Esophagus squamous epithelium (tissue), 5 donors: ENCODE measurements at regions not wholly inside any gene's neighbourhood (a gene's known extent, or its start where the extent isn't known, plus 50 kb on each side); places are given as distances from the start of the nearest gene placed in this dataset.
A peak's percentile ranks its signal among the peaks of the same experiment; 100 is the strongest.

ENCODE experiments used
- DNase-seq: peaks from one replicate; lab custom pipeline; 2025; lab: John Stamatoyannopoulos, UW
- H3K27ac ChIP-seq, 4 donors: fragments of 200-600 bp; sonication (generic); one replicate each; pipeline ENCODE4 v1.5.1; 2016 to 2019; ENCODE audit warnings: mild to moderate bottlenecking in 1 of 4
- H3K27me3 ChIP-seq, 4 donors: fragments of 200-600 bp; sonication (generic); 1 replicate in 3 of 4; 2 replicates in 1 of 4; pipeline versions ENCODE4 v1.5.1 to v1.6.0; 2017 to 2021; ENCODE audit warnings: antibody characterized with exemption in 1 of 4
- H3K36me3 ChIP-seq, 3 donors: fragments of 200-600 bp; sonication (generic); one replicate each; pipeline ENCODE4 v1.5.1; 2016 to 2019
- H3K4me1 ChIP-seq, 3 donors: fragments of 200-600 bp; sonication (generic); one replicate each; pipeline ENCODE4 v1.5.1; 2017 to 2019
- H3K4me3 ChIP-seq, 4 donors: fragments of 200-600 bp; sonication (generic); 1 replicate in 3 of 4; 2 replicates in 1 of 4; pipeline ENCODE4 v1.5.1; 2016 to 2019; ENCODE audit warnings: mild to moderate bottlenecking in 2 of 4, moderate library complexity in 1 of 4
- H3K9me3 ChIP-seq, 3 donors: fragments of 200-600 bp; sonication (generic); one replicate each; pipeline ENCODE4 v1.5.1; 2016 to 2019
- CTCF ChIP-seq, 6 experiments: fragments of 450-650 bp in 4 of 6; fragments of 200-600 bp in 2 of 6; sonication (generic) in 2 of 6; IDR thresholded peaks; one replicate each; pipeline ENCODE4 v1.5.1; 2016 to 2019; ENCODE audit warnings: antibody characterized with exemption in 6 of 6, mild to moderate bottlenecking in 4 of 6, moderate library complexity in 4 of 6
- POLR2A ChIP-seq, 4 donors: fragments of 450-650 bp; IDR thresholded peaks; one replicate each; pipeline ENCODE4 v1.6.1; 2017; ENCODE audit warnings: antibody characterized with exemption in 4 of 4, mild to moderate bottlenecking in 4 of 4, moderate library complexity in 3 of 4
- WGBS, 2 donors: methylation state at CpG; one replicate each; pipeline ENCODE4 v1.1.5; 2018; 5-methylcytosine and 5-hydroxymethylcytosine counted together
- intact Hi-C: fragments of 100-400 bp; cut with DNase I; formaldehyde crosslinking; loops from one replicate; pipeline ENCODE4 v1.15.0; 2022
- donor health status: DM: yes; HTN: yes; CAD: no.

DNA sequence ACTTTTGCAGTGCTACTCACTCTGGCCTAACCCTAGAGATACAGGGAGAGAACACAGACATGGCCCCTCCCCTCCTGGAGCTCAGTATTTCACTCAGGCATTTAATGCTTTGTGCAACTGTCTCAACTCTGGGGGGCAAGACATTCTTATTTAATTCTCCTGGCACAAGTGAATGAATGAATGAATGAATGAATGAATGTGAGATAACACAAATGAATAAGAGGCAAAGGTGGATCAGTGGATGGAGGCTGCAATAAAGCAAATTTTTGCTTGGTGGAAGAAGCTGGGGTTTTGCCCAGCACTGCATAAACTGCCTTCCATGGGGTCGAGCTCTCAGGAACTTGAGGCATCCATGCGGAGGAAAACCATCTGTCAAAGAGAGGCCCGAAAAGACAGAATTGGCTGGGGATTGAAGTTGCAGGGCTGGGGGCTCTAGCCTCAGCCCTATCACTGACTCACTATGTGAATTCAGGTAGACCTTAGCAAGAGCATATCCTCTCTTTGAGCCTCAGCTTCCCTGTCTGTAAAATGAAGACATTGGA lies 441.4 kb upstream of the ZMIZ1 start:
- H3K36me3 ChIP-seq = no peaks in the 10 kb centered on the region
- intact Hi-C loops = no loop called here
- H3K4me3 ChIP-seq = no peak overlapping the region
- WGBS, 2 donors = 86 to 90% methylated on average over 3 of the region's 3 CpGs
- no peaks in the 10 kb centered on the region for H3K9me3 ChIP-seq
- H3K4me1 ChIP-seq = peaks cover 6 to 25% (median 8%) of the 10 kb centered on the region in 3 donors
- no peaks in the 10 kb centered on the region for H3K27me3 ChIP-seq
- no peak for TF ChIP-seq CTCF (IDR thresholded peaks at IDR 0.05)
- no peak for TF ChIP-seq POLR2A (IDR thresholded peaks at IDR 0.05)
- no peak overlapping the region for H3K27ac ChIP-seq
- no peak for DNase-seq

- DNase-seq = no peak
- H3K36me3 ChIP-seq = no peaks in the 10 kb centered on the region
- H3K27ac ChIP-seq = no peak overlapping the region
- intact Hi-C loops = no loop called here
- 81 to 90% methylated on average over 8 of the region's 8 CpGs for whole genome bisulfite sequencing, 2 donors
- no peaks in the 10 kb centered on the region for H3K27me3 ChIP-seq
- peaks cover 6 to 12% (median 8%) of the 10 kb centered on the region in 3 donors for H3K4me1 ChIP-seq
- no peak for TF ChIP-seq CTCF (IDR thresholded peaks at IDR 0.05)
- no peak for TF ChIP-seq POLR2A (IDR thresholded peaks at IDR 0.05)
- no peak overlapping the region for H3K4me3 ChIP-seq
- H3K9me3 ChIP-seq = no peaks in the 10 kb centered on the region
These were observed 439.8 kb upstream of the ZMIZ1 start for GRCh38 chr10:78628976-78629375.

DNA sequence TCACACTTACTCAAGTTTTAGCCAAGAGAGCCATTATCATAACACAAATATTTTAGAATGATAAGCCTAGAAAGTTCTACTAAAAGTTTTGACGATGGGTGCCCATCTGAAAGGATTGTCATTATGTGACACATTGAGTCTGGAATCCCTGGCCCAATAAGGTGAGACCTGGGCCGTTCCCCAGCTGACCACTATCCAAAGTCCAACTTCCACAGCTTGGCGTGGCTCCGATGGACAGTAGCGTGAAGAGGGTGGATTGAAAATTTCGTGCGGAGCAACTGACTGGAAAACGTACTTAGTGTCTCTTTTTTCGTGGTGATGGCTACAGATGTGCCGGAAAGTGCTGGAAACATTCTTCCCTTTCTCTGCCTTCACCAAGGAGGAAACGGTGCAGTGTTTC lies 439.0 kb upstream of the ZMIZ1 start:
- TF ChIP-seq POLR2A (IDR thresholded peaks at IDR 0.05) (no peak), CTCF (IDR thresholded peaks at IDR 0.05) (no peak)

GRCh38 chr10:78630944-78631838 lies 437.6 kb upstream of the ZMIZ1 start:
- H3K27me3 ChIP-seq = peaks cover 0 to 4% (median 0%) of the 10 kb centered on the region in 4 donors
- DNase-seq = no peak
- TF ChIP-seq POLR2A (IDR thresholded peaks at IDR 0.05) (no peak), CTCF (IDR thresholded peaks at IDR 0.05) (no peak)
- peak overlapping the region in 3 of 4 donors; percentile 1 to 54 (median 30) for H3K27ac ChIP-seq
- 74 to 78% methylated on average over 10 of the region's 12 CpGs for WGBS, 2 donors
- no peak overlapping the region for H3K4me3 ChIP-seq
- H3K36me3 ChIP-seq = no peaks in the 10 kb centered on the region
- intact Hi-C loops = no loop called here
- no peaks in the 10 kb centered on the region for H3K4me1 ChIP-seq
- H3K9me3 ChIP-seq = no peaks in the 10 kb centered on the region

More for the DNA sequence above, 439.0 kb upstream of the ZMIZ1 start:
- no peak overlapping the region for H3K4me3 ChIP-seq
- intact Hi-C loops = no loop called here
- no peaks in the 10 kb centered on the region for H3K9me3 ChIP-seq
- no peak overlapping the region for H3K27ac ChIP-seq
- H3K36me3 ChIP-seq = no peaks in the 10 kb centered on the region
- H3K4me1 ChIP-seq = peaks cover 0 to 4% (median under 1%) of the 10 kb centered on the region in 3 donors
- WGBS, 2 donors = 81 to 93% methylated on average over 11 of the region's 11 CpGs
- H3K27me3 ChIP-seq = no peaks in the 10 kb centered on the region
- no peak for DNase-seq

DNA sequence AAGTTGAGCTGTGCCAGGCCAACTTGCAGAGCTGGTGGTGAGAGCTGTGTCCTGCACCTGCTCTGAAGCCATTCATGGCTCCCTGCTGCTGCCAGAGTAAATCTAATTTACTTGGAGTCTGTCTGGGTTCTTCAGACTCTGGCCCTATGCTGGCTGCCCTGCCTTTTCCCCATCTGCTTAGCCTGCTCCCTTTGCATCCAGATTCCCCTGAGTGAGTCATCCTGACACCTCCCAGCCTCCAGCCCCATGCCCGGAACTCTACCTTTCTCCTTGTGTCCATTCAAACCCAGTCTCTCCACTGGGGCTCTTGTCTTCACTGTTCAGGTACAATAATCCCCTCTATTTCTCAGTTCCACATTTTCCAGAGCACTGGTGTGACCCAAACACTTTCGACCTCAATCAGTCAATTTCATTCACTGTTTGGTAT lies 434.4 kb upstream of the ZMIZ1 start:
- Histone ChIP-seq H3K27me3 (peaks cover 0 to 4% (median 0%) of the 10 kb centered on the region in 4 donors), H3K4me1 (no peaks in the 10 kb centered on the region), H3K27ac (no peak overlapping the region), H3K4me3 (no peak overlapping the region), H3K36me3 (no peaks in the 10 kb centered on the region), H3K9me3 (no peaks in the 10 kb centered on the region)
- intact Hi-C loops = no loop called here
- TF ChIP-seq POLR2A (IDR thresholded peaks at IDR 0.05) = no peak
- TF ChIP-seq CTCF (IDR thresholded peaks at IDR 0.05) = no peak
- WGBS, 2 donors = 40 to 62% methylated on average over 2 of the region's 2 CpGs
- DNase-seq = no peak
